ENCODE measurements at regions not wholly inside any gene's neighbourhood (a gene's known extent, or its start where the extent isn't known, plus 50 kb on each side); places are given as distances from the start of the nearest gene placed in this dataset.

DNA sequence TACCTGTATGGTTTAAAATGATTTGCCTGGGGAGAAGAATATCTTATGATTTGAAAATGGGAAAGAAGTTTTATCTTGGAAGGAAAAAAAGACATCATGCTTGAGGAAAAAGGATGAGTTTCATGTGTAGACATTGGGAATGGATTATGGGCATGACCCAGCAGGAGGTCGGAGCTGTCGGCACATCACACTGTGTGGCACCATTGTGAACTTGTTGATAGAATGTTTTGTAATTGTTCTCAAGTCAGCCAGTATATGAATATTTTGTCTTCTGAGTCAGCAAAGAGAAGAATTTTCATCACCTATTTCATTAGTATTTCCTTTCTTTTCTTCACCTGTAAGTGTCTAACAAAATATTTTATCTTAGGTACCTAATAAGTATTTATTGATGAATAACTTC is 60.0 kb upstream of the HMGA2 start:
- Histone ChIP-seq H3K9me3 (ENCODE audit: control insufficient read depth in 5 of 5, low read length in 5 of 5) (no peaks in the 10 kb centered on the region), H3K36me3 (ENCODE audit: control insufficient read depth in 5 of 5, insufficient read depth in 5 of 5, low read length in 5 of 5) (no peaks in the 10 kb centered on the region), H3K27me3 (ENCODE audit: control insufficient read depth in 5 of 5, insufficient read depth in 4 of 5, low read length in 5 of 5) (peaks cover 0 to 5% (median 3%) of the 10 kb centered on the region in 5 donors), H3K4me1 (ENCODE audit: control insufficient read depth in 5 of 5, insufficient read depth in 5 of 5, low read length in 5 of 5) (no peaks in the 10 kb centered on the region), H3K27ac (ENCODE audit: low read depth, low read length) (no peak overlapping the region), H3K9ac (ENCODE audit: low read length in 5 of 5) (no peak overlapping the region), H3K4me3 (ENCODE audit: low read depth in 1 of 5, low read length in 5 of 5) (no peak overlapping the region)

DNA sequence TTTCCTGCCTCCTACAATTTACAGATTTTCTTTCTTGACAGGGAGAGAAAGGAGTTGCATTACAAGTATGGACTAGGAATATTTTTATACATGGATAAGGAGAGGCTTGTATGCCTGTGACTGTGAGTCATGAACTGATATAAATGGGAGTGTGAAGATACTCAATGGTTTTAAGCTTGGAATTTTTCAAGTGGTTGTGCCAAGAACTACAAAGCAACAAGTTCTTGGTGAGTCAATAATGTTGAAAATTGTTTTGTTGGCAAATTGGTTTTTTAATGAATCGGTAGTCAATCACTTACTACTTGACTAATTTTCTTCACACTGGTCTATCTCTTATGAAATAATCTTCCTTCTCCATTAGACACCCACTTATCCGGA is 58.9 kb upstream of the HMGA2 start:
- Histone ChIP-seq H3K27ac (ENCODE audit: low read depth, low read length) (no peak overlapping the region), H3K4me3 (ENCODE audit: low read depth in 1 of 5, low read length in 5 of 5) (no peak overlapping the region), H3K9me3 (ENCODE audit: control insufficient read depth in 5 of 5, low read length in 5 of 5) (no peaks in the 10 kb centered on the region), H3K9ac (ENCODE audit: low read length in 5 of 5) (no peak overlapping the region), H3K27me3 (ENCODE audit: control insufficient read depth in 5 of 5, insufficient read depth in 4 of 5, low read length in 5 of 5) (peaks cover 0 to 6% (median 4%) of the 10 kb centered on the region in 5 donors), H3K36me3 (ENCODE audit: control insufficient read depth in 5 of 5, insufficient read depth in 5 of 5, low read length in 5 of 5) (no peaks in the 10 kb centered on the region), H3K4me1 (ENCODE audit: control insufficient read depth in 5 of 5, insufficient read depth in 5 of 5, low read length in 5 of 5) (no peaks in the 10 kb centered on the region)

DNA sequence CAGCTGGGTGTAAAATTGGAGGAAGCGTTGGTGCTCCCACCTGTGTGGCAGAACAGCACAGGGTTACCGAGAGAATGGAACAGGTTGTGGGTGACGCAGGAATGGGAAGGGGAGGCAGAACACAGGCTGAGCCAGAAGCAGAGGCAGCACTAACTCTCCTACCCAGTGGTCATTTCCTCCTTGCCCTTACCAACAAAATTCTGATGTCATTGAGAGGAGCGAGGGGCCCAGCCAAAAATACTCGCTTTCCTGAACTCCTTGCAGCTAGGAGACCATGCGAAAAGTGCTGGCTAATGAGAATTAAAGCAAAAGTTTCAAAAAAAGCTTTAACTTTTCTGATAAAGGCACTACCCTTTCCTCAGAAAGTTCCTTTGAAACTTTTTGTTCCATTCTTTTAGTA is 54.4 kb upstream of the HMGA2 start:
- H3K4me1 ChIP-seq (ENCODE audit: control insufficient read depth in 5 of 5, insufficient read depth in 5 of 5, low read length in 5 of 5): no peaks in the 10 kb centered on the region
- H3K27me3 ChIP-seq (ENCODE audit: control insufficient read depth in 5 of 5, insufficient read depth in 4 of 5, low read length in 5 of 5): peaks cover 0 to 6% (median 4%) of the 10 kb centered on the region in 5 donors
- H3K4me3 ChIP-seq (ENCODE audit: low read depth in 1 of 5, low read length in 5 of 5): no peak overlapping the region
- no peak overlapping the region for H3K27ac ChIP-seq (ENCODE audit: low read depth, low read length)
- no peaks in the 10 kb centered on the region for H3K9me3 ChIP-seq (ENCODE audit: control insufficient read depth in 5 of 5, low read length in 5 of 5)
- H3K36me3 ChIP-seq (ENCODE audit: control insufficient read depth in 5 of 5, insufficient read depth in 5 of 5, low read length in 5 of 5): no peaks in the 10 kb centered on the region
- no peak overlapping the region for H3K9ac ChIP-seq (ENCODE audit: low read length in 5 of 5)
